SU-DHL-6 (cell line): ENCODE measurements at regions not wholly inside any gene's neighbourhood (a gene's known extent, or its start where the extent isn't known, plus 50 kb on each side); places are given as distances from the start of the nearest gene placed in this dataset.

Experiments
- H2AFZ ChIP-seq: fragments of 200-600 bp; sonication (generic); 2 replicates; pipeline ENCODE4 v1.6.1; 2014; ENCODE audit warnings: low read depth, mild to moderate bottlenecking, moderate library complexity, mixed read lengths, antibody characterized with exemption, low read length; ENCODE audit not compliant: severe bottlenecking
- H3F3A ChIP-seq: fragments of 200-600 bp; shearing (Covaris generic); 2 replicates; pipeline ENCODE4 v1.6.0; 2016; ENCODE audit warnings: antibody characterized with exemption, mild to moderate bottlenecking; ENCODE audit not compliant: insufficient read depth
- H3K27ac ChIP-seq: fragments of 200-600 bp; sonication (generic); 2 replicates; pipeline ENCODE4 v1.5.1; 2016; ENCODE audit warnings: low read depth, mild to moderate bottlenecking, low read length, moderate library complexity, mixed read lengths
- H3K27me3 ChIP-seq: fragments of 200-600 bp; sonication (generic), shearing (Covaris generic); 2 replicates; pipeline ENCODE4 v1.6.0; 2014; ENCODE audit warnings: mild to moderate bottlenecking, low read length
- H3K36me3 ChIP-seq: fragments of 200-600 bp; sonication (generic); 2 replicates; pipeline ENCODE4 v1.6.1; 2014; ENCODE audit warnings: mild to moderate bottlenecking, low read length, mixed read lengths
- H3K4me2 ChIP-seq: fragments of 300-600, 200-600 bp; shearing (Covaris generic), sonication (generic); 2 replicates; pipeline ENCODE4 v1.6.0; 2014; ENCODE audit warnings: low read length, low read depth, mild to moderate bottlenecking; ENCODE audit not compliant: poor library complexity, severe bottlenecking
- H3K4me3 ChIP-seq: fragments of 200-600 bp; sonication (generic); 2 replicates; pipeline ENCODE4 v1.5.1; 2014; ENCODE audit warnings: antibody characterized with exemption, low read length, mild to moderate bottlenecking, mixed read lengths; ENCODE audit not compliant: insufficient read depth, poor library complexity, severe bottlenecking
- H3K79me2 ChIP-seq: fragments of 200-600 bp; sonication (generic); 2 replicates; pipeline ENCODE4 v1.6.1; 2014; ENCODE audit warnings: mild to moderate bottlenecking, low read length, moderate library complexity; ENCODE audit not compliant: insufficient read depth
- H3K9ac ChIP-seq: fragments of 200-600 bp; sonication (generic); 2 replicates; pipeline ENCODE4 v1.7.0; 2014; ENCODE audit warnings: mild to moderate bottlenecking, low read length
- H3K9me2 ChIP-seq: fragments of 200-600 bp; sonication (generic); replicated peaks from 2 replicates; pipeline ENCODE4 v1.6.1; 2014; ENCODE audit warnings: low read length; ENCODE audit not compliant: insufficient read depth
- H3K9me3 ChIP-seq: fragments of 200-600 bp; sonication (generic); 2 replicates; pipeline ENCODE4 v1.6.1; 2014; ENCODE audit warnings: low read length, mixed read lengths; ENCODE audit not compliant: insufficient read depth
- H4K20me1 ChIP-seq: fragments of 200-600 bp; sonication (generic); 2 replicates; pipeline ENCODE4 v1.6.1; 2014; ENCODE audit warnings: low read depth, mild to moderate bottlenecking, antibody characterized with exemption, low read length, moderate library complexity, mixed read lengths
- CTCF ChIP-seq: fragments of 200-600 bp; sonication (generic); IDR thresholded peaks from one replicate; pipeline ENCODE4 v1.5.1; 2017; ENCODE audit warnings: antibody characterized with exemption, mild to moderate bottlenecking, low read length, moderate library complexity; ENCODE audit not compliant: insufficient read depth, poor library complexity, severe bottlenecking
- EZH2phosphoT487 ChIP-seq: fragments of 200-600 bp; sonication (generic), shearing (Covaris generic); conservative IDR thresholded peaks from 2 replicates; pipeline ENCODE4 v1.6.1; 2018; ENCODE audit warnings: mild to moderate bottlenecking, antibody characterized with exemption, low read length, moderate library complexity, mixed read lengths

GRCh38 chr18:73656691-73657090 lies 490.9 kb downstream of the FBXO15 start:
- Histone ChIP-seq H3F3A (no peaks in the 10 kb centered on the region), H3K79me2 (no peaks in the 10 kb centered on the region), H3K4me3 (no peak overlapping the region), H3K9me3 (no peaks in the 10 kb centered on the region), H3K9me2 (no peaks in the 10 kb centered on the region), H3K4me2 (no peak overlapping the region), H3K27me3 (no peaks in the 10 kb centered on the region), H3K9ac (no peak overlapping the region), H4K20me1 (no peaks in the 10 kb centered on the region), H3K36me3 (no peaks in the 10 kb centered on the region), H2AFZ (no peak overlapping the region), H3K27ac (no peak overlapping the region)
- TF ChIP-seq CTCF (no peak), EZH2phosphoT487 (no peak)

- no peaks in the 10 kb centered on the region for H3K9me3 ChIP-seq
- no peaks in the 10 kb centered on the region for H3K36me3 ChIP-seq
- no peaks in the 10 kb centered on the region for H3K9me2 ChIP-seq
- no peaks in the 10 kb centered on the region for H4K20me1 ChIP-seq
- no peak overlapping the region for H2AFZ ChIP-seq
- no peaks in the 10 kb centered on the region for H3F3A ChIP-seq
- no peaks in the 10 kb centered on the region for H3K79me2 ChIP-seq
- no peak overlapping the region for H3K4me2 ChIP-seq
- H3K4me3 ChIP-seq, result no peak overlapping the region
- H3K9ac ChIP-seq, result no peak overlapping the region
- no peak overlapping the region for H3K27ac ChIP-seq
- H3K27me3 ChIP-seq, result no peaks in the 10 kb centered on the region
- no peak for TF ChIP-seq CTCF
- no peak for TF ChIP-seq EZH2phosphoT487
Observed at GRCh38 chr18:73653827-73654226, 493.8 kb downstream of the FBXO15 start.

GRCh38 chr18:73653251-73653650 lies 494.4 kb downstream of the FBXO15 start:
- Histone ChIP-seq H3K27me3 (no peaks in the 10 kb centered on the region), H3K79me2 (no peaks in the 10 kb centered on the region), H4K20me1 (no peaks in the 10 kb centered on the region), H3K4me3 (no peak overlapping the region), H3F3A (no peaks in the 10 kb centered on the region), H3K36me3 (no peaks in the 10 kb centered on the region), H3K9me3 (no peaks in the 10 kb centered on the region), H3K4me2 (no peak overlapping the region), H2AFZ (no peak overlapping the region), H3K27ac (no peak overlapping the region), H3K9ac (no peak overlapping the region), H3K9me2 (no peaks in the 10 kb centered on the region)
- no peak for TF ChIP-seq EZH2phosphoT487
- TF ChIP-seq CTCF, result no peak

- Histone ChIP-seq H3K9me2 (no peaks in the 10 kb centered on the region), H3K4me2 (no peak overlapping the region), H3K9ac (no peak overlapping the region), H4K20me1 (no peaks in the 10 kb centered on the region), H3K79me2 (no peaks in the 10 kb centered on the region), H3K36me3 (no peaks in the 10 kb centered on the region), H3K27ac (no peak overlapping the region), H3K9me3 (no peaks in the 10 kb centered on the region), H3K27me3 (no peaks in the 10 kb centered on the region), H2AFZ (no peak overlapping the region), H3K4me3 (no peak overlapping the region), H3F3A (no peaks in the 10 kb centered on the region)
- no peak for TF ChIP-seq CTCF
- TF ChIP-seq EZH2phosphoT487, result no peak
Observed at GRCh38 chr18:73647391-73647790, 500.2 kb downstream of the FBXO15 start.
